ENCODE measurements at regions not wholly inside any gene's neighbourhood (a gene's known extent, or its start where the extent isn't known, plus 50 kb on each side); places are given as distances from the start of the nearest gene placed in this dataset.
"Not testable (repeated sequence)": the region's sequence is repeated elsewhere in the genome, so short reads cannot be mapped to it uniquely, and the experiment has no call there.

GRCh38 chr16:51977506-51977905 lies 569.4 kb downstream of the TOX3 start:
- DNase-seq (ENCODE audit: low read depth in 2 of 2) = not testable (repeated sequence)

GRCh38 chr16:51971184-51971583 lies 575.8 kb downstream of the TOX3 start:
- DNase-seq (ENCODE audit: low read depth in 2 of 2) = no peak

- DNase-seq (ENCODE audit: low read depth in 2 of 2) = no peak
Observed at GRCh38 chr16:51968749-51969148, 578.2 kb downstream of the TOX3 start.

- no peak for DNase-seq (ENCODE audit: low read depth in 2 of 2)
Observed at GRCh38 chr16:51967646-51968045, 579.3 kb downstream of the TOX3 start.

GRCh38 chr16:51960931-51961330 lies 586.0 kb downstream of the TOX3 start:
- no peak for DNase-seq (ENCODE audit: low read depth in 2 of 2)

- no peak for DNase-seq (ENCODE audit: low read depth in 2 of 2)
Observed at GRCh38 chr16:51953286-51953985, 593.5 kb downstream of the TOX3 start.

- DNase-seq (ENCODE audit: low read depth in 2 of 2) = no peak
Observed at GRCh38 chr16:51952500-51952899, 594.4 kb downstream of the TOX3 start.

GRCh38 chr16:51951668-51952298 lies 595.2 kb downstream of the TOX3 start:
- no peak for DNase-seq (ENCODE audit: low read depth in 2 of 2)

GRCh38 chr16:51950118-51950780 lies 596.7 kb downstream of the TOX3 start:
- DNase-seq (ENCODE audit: low read depth in 2 of 2) = no peak

GRCh38 chr16:51949282-51949681 lies 597.7 kb downstream of the TOX3 start:
- no peak for DNase-seq (ENCODE audit: low read depth in 2 of 2)

- no peak for DNase-seq (ENCODE audit: low read depth in 2 of 2)
Observed at GRCh38 chr16:51941412-51941811, 605.5 kb downstream of the TOX3 start.

GRCh38 chr16:51940183-51940582 lies 606.8 kb downstream of the TOX3 start:
- no peak for DNase-seq (ENCODE audit: low read depth in 2 of 2)

GRCh38 chr16:51939378-51939871 lies 607.5 kb downstream of the TOX3 start:
- no peak for DNase-seq (ENCODE audit: low read depth in 2 of 2)

GRCh38 chr16:51938861-51939260 lies 608.1 kb downstream of the TOX3 start:
- DNase-seq (ENCODE audit: low read depth in 2 of 2) = no peak

GRCh38 chr16:51937771-51938170 lies 609.2 kb downstream of the TOX3 start:
- no peak for DNase-seq (ENCODE audit: low read depth in 2 of 2)

- DNase-seq (ENCODE audit: low read depth in 2 of 2) = no peak
Observed at GRCh38 chr16:51936846-51937245, 610.1 kb downstream of the TOX3 start.

GRCh38 chr16:51932317-51932716 lies 614.6 kb downstream of the TOX3 start:
- DNase-seq (ENCODE audit: low read depth in 2 of 2) = no peak

- DNase-seq (ENCODE audit: low read depth in 2 of 2) = no peak
Observed at GRCh38 chr16:51931653-51932052, 615.3 kb downstream of the TOX3 start.

GRCh38 chr16:51924744-51925143 lies 622.2 kb downstream of the TOX3 start:
- DNase-seq (ENCODE audit: low read depth in 2 of 2) = no peak

- DNase-seq (ENCODE audit: low read depth in 2 of 2) = no peak
Observed at GRCh38 chr16:51922476-51922875, 624.5 kb downstream of the TOX3 start.

GRCh38 chr16:51919736-51920135 lies 627.2 kb downstream of the TOX3 start:
- DNase-seq (ENCODE audit: low read depth in 2 of 2) = no peak

GRCh38 chr16:51916814-51917213 lies 630.1 kb downstream of the TOX3 start:
- no peak for DNase-seq (ENCODE audit: low read depth in 2 of 2)

- DNase-seq (ENCODE audit: low read depth in 2 of 2) = no peak
Observed at GRCh38 chr16:51916231-51916630, 630.7 kb downstream of the TOX3 start.
